GM12874 (cell line): ENCODE measurements at regions not wholly inside any gene's neighbourhood (a gene's known extent, or its start where the extent isn't known, plus 50 kb on each side); places are given as distances from the start of the nearest gene placed in this dataset.

Experiments used
- TF ChIP-seq, protein P1 (sequence below): IDR thresholded peaks from 2 replicates; pipeline ENCODE4 v1.5.1; 2011; ENCODE audit warnings: low read depth, mild to moderate bottlenecking, control low read depth, low read length, moderate library complexity; ENCODE audit not compliant: insufficient read depth

DNA sequence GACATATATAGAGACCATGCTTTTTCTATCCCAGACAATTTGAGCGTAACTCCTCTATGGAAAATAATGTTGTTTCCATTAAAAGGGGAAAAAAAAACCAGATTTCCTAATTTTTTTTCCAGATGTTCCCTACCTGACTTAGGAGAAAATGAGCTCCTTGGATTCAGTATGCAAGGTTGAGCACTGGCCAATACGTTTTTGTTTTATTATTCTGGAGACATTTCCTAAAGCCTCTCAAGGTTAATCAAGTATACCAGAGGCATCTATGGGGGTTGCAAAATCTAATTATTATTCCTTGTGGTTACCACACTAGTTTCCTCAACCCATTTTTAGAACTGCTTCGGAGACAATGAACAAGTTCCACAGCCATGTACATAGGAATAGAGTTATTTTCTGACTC, 291.3 kb downstream of the SLC16A7 start:
- TF ChIP-seq, protein P1, sequence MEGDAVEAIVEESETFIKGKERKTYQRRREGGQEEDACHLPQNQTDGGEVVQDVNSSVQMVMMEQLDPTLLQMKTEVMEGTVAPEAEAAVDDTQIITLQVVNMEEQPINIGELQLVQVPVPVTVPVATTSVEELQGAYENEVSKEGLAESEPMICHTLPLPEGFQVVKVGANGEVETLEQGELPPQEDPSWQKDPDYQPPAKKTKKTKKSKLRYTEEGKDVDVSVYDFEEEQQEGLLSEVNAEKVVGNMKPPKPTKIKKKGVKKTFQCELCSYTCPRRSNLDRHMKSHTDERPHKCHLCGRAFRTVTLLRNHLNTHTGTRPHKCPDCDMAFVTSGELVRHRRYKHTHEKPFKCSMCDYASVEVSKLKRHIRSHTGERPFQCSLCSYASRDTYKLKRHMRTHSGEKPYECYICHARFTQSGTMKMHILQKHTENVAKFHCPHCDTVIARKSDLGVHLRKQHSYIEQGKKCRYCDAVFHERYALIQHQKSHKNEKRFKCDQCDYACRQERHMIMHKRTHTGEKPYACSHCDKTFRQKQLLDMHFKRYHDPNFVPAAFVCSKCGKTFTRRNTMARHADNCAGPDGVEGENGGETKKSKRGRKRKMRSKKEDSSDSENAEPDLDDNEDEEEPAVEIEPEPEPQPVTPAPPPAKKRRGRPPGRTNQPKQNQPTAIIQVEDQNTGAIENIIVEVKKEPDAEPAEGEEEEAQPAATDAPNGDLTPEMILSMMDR = no peak

DNA sequence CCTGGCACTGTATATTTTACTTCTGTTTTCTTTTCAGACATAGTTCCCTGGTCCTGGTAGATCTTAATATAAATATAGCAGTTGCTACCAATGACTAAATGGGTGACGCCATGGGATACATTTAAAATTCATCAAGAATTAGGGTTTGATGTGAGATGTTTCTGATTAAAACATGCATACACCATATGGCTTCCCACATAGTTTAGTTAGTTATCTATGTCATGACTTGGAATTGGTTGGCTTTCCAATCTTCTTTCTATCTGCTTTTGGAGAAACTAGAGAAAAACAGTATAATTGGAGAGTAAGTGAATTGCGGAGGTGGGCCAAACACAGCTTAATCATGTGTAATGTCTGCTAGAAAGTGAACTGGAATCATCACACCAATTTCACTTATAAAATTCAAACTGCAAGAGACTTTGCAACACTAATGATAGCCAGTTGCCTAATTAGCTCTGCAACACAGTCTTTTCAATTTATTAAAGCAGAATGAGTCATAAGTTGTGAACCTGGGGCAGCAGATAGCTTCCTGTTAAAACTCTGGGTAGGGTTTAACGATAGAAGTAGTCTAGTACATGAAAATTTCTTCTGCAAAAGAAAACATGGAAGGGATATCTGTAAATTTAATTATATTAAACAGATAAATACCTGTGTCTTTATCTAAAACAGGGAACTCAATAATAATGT, 295.2 kb downstream of the SLC16A7 start:
- TF ChIP-seq, protein P1 = no peak

DNA sequence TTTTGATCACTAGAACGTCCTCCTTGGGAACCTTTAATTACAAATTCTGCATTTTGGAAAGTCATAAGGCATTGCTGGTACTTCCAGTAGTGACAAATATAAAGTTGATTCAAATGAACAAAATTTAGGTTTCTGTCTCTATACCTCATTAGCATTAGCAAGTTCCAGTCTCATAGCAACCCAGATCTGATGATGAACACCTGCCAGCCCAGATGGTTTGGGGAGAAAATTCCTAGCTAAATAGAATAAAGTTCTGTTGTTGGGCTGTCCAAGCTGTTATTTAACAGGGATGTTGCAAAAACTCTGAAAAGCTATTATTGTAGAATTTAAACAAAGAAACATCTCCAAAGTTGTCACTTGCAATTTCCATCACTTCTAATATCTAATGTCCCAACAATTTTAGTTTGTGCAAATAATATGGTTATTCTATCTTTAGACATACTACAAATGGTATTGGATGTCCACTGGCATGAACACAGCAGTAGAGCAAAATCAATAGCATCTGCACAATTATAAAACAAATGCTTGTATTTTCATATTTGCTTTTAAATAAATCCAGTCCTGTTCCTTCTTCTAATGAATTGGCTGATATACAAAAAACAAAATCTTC, 299.4 kb downstream of the SLC16A7 start:
- TF ChIP-seq, protein P1 = no peak

DNA sequence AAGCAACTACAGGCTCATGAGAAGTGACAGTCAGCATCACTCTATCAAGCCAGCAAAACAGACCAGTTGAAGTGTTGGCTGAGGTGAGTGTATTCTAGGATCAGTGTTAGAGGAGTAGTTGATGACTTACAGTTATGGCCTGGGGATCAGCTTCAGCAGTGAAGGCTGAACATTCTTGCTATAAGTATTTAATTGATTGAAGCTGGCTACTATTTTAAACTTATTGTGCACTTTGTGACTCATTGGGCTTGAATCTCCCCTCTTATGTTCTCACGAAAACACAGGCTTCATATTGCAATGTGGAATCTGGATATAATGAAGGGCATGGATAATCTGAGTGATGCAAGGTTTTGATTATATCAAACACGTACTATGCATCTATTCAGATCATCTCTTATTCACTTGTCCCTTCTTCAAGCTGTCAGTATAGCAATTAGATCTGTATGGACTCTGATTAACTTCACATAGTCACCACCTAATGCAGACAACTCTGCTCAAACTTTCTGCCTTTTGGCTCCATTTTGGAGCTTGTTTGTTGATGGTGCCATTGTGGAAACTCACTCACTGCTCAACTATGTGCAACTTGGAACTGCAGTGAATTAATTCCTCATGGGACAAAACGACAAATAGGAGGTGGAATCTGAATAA, 309.2 kb downstream of the SLC16A7 start:
- TF ChIP-seq, protein P1 = no peak

DNA sequence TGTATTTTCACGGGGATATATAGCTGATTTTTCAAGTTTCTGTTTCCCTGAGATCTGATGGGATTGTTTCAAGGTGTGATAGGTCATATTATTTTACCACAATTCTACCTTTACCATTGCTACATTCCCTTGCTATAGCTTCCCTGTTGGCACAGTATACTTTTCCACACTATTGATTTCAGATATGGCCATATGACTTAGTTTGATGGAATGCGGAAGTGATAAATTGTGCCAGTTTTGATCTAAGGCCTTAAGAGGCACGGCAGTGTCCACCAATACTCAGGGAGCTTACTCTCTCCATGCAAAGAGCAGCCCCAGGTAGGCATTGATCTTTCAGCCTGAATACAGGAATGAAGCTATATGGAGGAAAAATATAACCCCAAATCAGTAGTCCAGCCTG, 315.7 kb downstream of the SLC16A7 start:
- TF ChIP-seq, protein P1 = no peak

DNA sequence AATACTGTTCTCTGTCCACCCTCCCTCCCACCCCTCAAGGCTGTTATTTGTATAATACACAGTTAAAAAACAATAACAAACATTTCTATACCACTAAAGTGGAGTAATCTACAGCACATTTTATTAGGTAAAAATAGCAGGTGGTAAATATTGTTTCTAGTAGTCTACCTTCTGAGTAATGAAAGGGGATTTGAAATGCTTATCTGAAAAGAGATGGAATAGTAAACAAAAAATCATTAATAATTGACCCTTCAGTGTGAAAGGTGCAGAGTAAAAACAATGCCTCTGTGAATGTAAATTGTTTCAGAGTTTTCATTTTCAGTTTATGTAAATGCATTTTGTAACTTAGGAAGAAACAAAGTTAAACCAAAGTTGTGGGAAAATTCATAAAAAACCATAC, 321.2 kb downstream of the SLC16A7 start:
- TF ChIP-seq, protein P1 = no peak

DNA sequence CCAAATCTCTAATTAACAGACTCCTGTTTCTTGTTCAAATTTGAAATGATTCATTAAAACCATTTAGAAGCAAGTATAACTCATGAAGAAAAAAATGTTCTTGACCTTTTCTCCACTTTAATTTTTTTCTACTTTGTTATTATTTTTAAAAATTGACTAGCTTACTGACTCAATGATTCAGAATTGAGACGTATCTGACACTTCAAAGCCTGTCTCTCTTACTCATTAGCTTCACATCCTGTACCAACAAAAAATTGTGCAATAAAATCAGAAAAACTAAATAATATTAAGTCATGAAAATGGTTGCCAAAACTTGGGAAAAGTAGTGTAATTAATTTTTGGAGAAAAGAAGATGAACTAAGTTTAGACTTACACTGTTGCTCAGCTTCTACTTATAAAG, 331.2 kb downstream of the SLC16A7 start:
- TF ChIP-seq, protein P1 = no peak
